Limb (tissue), 2 donors: ENCODE measurements at regions not wholly inside any gene's neighbourhood (a gene's known extent, or its start where the extent isn't known, plus 50 kb on each side); places are given as distances from the start of the nearest gene placed in this dataset.

Source experiments
- DNase-seq, 2 donors: peaks; one replicate each; pipeline ENCODE4 v3.0.0-alpha.2; 2016; ENCODE audit errors: extremely low spot score in 2 of 2

DNA sequence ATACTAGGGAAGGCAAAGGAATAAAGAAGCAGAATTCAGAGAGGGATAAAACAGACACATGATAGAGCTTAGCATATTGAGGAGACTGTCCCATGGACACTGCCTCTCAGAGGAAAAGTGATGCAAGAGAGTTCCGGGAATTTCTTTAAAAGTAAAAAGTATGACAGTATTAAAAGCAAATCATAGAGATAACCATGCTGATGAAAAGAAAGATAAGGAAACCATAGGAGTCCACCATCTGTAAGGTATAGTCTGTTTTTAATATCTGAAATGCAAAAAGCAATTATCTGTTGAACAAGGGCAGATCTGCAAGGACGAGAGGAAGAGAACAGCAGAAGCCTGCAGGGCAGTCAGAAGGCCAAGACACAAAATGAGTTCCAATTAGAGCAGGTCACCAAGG, 495.9 kb upstream of the GOLIM4 start:
- DNase-seq: no peak

- no peak for DNase-seq
Measured at GRCh38 chr3:168589376-168589775, 493.7 kb upstream of the GOLIM4 start.

GRCh38 chr3:168585544-168585943, 489.8 kb upstream of the GOLIM4 start:
- no peak for DNase-seq

DNA sequence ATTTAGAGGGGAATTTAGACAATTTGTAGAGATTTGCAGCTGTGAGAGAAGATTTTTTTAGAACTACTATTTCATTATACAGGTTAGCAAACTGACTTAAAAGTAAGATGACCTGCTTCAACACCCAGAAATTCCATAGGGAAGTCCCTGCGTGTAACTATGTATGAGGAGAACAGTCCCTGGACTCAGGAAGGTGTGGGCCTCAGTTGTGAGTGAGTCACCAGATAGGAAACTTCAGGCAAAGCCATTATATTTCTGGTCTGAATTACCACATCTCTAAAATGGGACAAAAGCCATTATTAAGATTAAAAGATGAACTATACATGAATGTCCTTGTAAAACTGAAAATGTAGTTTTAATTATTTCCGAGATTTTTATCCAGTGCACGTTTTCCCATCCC, 488.3 kb upstream of the GOLIM4 start:
- DNase-seq: no peak

GRCh38 chr3:168582503-168582902, 486.8 kb upstream of the GOLIM4 start:
- no peak for DNase-seq

- no peak for DNase-seq
Measured at GRCh38 chr3:168581771-168582225, 486.1 kb upstream of the GOLIM4 start.

- no peak for DNase-seq
Measured at GRCh38 chr3:168579010-168579409, 483.3 kb upstream of the GOLIM4 start.

DNA sequence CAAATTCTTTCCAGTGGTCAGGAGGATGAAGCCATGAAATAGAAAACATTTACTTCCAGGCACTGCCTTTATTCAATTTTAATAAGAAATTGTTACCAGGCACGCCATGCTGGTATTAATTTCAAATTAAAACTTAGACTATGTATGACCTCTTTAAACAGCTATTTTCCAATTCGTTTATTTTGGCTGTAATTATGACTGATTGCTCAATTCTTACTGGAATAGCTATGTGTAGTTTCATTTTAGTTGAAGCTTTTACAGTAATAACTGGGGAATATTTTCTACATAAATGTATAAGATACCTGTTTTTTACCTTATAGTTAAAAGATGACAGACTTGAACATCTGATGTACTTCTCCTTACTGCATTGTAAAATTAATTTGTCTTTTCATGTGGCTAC, 480.0 kb upstream of the GOLIM4 start:
- no peak for DNase-seq

DNA sequence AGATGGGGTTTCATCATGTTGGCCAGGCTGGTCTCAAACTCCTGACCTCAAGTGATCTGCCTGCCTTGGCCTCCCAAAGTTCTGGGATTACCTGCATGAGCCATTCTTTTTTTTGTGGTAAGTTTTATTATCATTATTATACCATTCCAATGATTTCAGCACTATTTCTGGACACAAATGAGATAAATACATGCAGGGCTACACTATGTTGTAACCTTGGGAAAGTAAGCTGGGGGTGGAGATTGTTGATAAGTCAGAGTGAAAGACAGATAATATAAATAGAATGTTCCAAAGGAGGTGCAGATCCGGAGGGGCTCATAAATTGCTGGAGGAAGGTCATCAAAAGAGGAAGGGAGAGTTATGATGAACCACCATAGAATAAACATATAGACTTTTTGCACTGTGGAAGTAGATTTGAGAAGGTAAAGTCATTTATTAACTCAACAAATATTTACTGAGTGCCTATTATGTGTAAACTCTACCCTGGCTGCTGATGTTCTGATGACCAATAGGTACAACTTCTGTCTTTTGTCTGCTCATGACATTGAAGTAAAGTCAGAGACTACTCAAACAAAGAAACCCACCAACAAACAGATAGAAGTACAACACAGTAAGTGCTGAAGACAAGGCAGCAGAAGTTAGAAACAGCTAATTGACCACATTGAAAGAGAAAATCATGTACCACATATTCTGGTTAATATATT, 478.9 kb upstream of the GOLIM4 start:
- no peak for DNase-seq

DNA sequence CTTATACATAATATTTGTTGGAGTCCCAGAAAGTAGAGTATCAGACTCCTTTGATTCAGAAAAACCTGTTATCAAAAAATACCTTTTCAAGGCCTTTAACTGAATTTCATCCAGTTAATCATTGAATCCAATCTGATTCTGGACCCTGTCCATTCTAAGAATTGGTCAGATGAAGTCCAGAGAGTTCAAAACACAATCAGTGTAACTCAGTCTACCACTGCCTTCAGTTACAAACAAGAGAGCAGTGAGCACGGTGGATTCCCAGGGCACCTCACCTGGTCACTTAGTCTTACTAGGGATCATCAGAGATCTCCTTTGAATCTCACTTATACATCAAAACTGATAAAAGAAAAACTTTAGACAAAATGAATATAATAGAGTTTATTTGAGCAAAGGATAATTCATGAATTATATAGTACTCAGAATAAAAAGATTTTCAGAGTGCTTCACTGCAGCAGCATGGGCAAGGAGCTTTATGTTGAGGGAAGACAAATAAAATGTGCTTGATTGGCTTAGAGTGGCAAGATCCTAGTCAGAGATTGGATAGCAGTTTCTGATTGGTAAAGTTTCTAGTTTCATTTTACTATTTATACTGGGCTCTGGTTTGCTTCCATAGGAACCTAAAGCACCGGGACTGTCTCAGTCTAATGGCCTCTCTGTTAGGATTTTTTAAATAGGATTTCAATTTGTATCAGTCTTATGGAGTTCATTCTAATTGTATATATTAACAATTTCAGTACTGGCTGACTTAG, 474.9 kb upstream of the GOLIM4 start:
- DNase-seq: no peak

GRCh38 chr3:168558728-168559411, 463.1 kb upstream of the GOLIM4 start:
- DNase-seq: no peak

DNA sequence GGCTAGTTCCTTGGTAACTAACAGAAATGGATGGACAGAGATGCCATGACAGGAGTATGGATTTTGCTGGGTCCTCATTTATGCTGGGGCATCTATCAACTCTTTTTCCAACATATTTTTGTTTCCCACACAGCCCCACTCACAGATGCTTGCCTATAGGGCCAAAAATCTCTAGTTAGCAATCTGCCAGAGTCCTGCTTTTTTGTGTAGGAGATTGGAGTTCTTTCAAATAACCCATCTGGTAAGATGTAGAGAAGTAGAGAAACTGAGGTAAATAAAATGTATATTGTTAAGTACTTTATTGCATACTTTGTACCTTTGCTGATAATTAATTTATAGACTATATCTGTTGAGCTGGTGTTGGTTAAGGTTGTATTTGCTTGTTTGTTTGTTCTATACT, 456.5 kb upstream of the GOLIM4 start:
- DNase-seq: no peak

DNA sequence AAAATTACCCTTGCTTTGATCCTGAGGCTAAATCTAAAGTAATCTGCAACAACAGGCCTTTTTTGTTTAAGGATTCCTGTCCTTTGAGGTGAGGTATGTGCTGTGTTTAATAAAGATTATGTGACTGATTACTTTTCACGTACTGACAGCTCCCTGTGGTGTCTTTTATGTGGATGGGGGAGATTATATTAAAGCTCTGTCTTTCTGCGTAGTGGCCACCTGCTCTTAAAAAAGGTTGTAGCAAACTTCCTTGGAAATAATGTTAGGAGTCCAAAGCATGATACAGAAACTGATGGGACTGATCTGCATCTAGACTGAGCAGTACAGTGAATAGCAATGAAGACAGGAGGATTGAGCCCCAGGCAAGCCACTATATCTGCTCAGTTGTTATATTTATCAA, 453.0 kb upstream of the GOLIM4 start:
- no peak for DNase-seq

- DNase-seq: no peak
Measured at GRCh38 chr3:168546707-168547106, 451.0 kb upstream of the GOLIM4 start.

DNA sequence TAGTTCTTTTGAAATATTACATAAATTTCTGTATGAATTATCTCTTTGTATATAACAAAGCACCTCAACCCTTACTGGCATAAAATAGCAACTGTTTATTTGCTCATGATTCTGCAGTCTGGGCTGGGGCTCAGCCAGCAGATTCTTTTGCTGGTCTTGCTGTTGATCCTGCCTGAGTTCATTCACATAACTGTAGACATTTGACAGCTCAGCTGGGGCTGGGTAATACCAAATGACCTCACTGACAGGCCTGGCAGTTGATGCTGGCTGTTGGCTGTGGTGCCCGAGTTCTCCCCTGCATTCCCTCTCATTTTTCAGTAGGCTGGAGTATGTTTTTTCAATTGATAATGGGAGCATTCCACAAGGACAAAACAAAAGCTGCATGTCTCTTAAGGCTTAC, 449.9 kb upstream of the GOLIM4 start:
- no peak for DNase-seq

DNA sequence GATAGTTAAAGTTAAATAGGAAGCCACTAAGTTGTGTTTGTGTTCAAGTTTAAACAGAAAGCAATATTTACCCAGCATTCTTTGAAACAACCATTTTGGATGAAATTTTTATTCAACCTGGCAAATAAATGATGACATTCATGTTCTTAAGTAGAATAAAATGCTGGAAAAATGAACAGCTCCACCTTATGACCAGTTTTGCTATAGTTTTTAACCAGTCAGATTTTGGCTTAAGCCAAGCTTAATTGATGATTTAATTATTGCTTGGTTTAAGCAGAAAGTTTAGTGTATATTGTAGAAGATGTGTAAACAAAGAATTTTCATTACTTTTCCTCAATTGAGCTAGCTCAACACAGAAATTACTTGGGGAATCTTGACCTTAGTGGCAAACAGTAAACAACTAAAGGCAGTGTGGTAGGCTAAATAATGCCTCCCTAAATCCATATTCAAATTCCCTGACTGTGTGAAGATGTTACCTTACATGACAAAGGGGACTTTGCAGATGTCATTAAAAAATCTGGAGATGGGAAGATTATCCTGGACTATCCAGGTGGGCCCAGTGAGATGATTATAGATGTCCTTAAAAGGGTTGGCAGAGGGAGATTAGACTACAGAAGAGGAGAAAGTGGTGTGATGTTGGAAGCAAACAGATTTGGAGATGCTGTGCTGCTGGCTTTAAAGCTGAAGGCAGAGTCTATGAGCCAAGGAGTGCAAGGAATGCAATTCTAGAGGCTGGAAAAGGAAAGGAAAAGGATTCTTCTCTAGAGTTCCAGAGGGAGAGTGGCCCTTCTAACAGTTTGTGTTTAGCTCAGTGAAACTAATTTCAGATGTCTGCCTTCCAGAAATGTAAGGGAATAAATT, 448.6 kb upstream of the GOLIM4 start:
- DNase-seq: no peak

- no peak for DNase-seq
Measured at GRCh38 chr3:168540726-168541125, 445.0 kb upstream of the GOLIM4 start.

GRCh38 chr3:168539909-168540308, 444.2 kb upstream of the GOLIM4 start:
- no peak for DNase-seq

GRCh38 chr3:168534761-168535160, 439.0 kb upstream of the GOLIM4 start:
- no peak for DNase-seq

GRCh38 chr3:168533600-168533999, 437.9 kb upstream of the GOLIM4 start:
- DNase-seq: no peak

- DNase-seq: no peak
Measured at GRCh38 chr3:168532135-168532534, 436.4 kb upstream of the GOLIM4 start.

DNA sequence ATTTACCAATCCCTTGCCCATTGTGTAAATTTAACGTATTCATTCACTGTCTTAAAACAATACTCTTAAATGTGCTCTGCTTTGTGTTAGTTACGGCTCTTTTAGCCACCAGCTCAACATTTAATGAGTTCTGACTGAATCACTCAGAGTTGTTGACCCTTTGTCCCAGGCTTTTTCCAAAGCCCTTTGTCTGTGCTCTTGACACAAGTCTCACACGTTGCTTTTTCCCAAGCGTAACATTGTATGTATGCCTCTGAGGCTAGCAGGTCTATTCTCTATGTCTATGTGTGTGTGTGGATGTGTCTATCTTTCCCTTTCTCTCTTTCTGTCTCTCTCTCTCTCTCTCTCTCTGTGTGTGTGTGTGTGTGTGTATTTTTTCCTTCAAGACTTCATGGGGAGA, 435.4 kb upstream of the GOLIM4 start:
- DNase-seq: no peak
